HCT116 (cell line): ENCODE measurements at regions not wholly inside any gene's neighbourhood (a gene's known extent, or its start where the extent isn't known, plus 50 kb on each side); places are given as distances from the start of the nearest gene placed in this dataset.

ENCODE experiments used
- ATAC-seq: fragments of 200-7000 bp; cut with Tn5 transposase; 2 replicates; pipeline ENCODE4 v1.9.1; 2020; ENCODE audit warnings: mild to moderate bottlenecking, moderate library complexity
- BruUV-seq: library from RNA; stranded (reverse); fragments of 400-500 nt; replicated peaks from 2 replicates; lab custom pipeline; 2021; lab: Mats Ljungman, UMichigan
- CTCF ChIA-PET: fragments of 300-600 bp; sonication (Branson Sonifier 250); formaldehyde crosslinking; loops from one replicate; lab custom pipeline; 2021; ENCODE audit warnings: antibody characterized with exemption; lab: Charles Lee
- POLR2A ChIA-PET: fragments of 300-600, 350-600 bp; sonication (Branson Sonifier 250); formaldehyde crosslinking; loops from one replicate; lab custom pipeline; 2021; ENCODE audit warnings: antibody characterized with exemption; lab: Charles Lee
- RAD21 ChIA-PET, 2 experiments: fragments of 300-600 bp; sonication (Branson Sonifier 250); formaldehyde crosslinking; loops; one replicate each; lab custom pipeline; 2023; ENCODE audit warnings: low total read pairs in 2 of 2; ENCODE audit not compliant: uncharacterized antibody in 2 of 2, unreplicated experiment in 2 of 2, low non-redundant PET in 1 of 2; lab: Charles Lee
- DNase-seq: peaks from one replicate; pipeline ENCODE4 v3.0.0-alpha.2; 2010; ENCODE audit warnings: low read depth, low spot score
- H2AFZ ChIP-seq: fragments of 200-600 bp; shearing (Covaris generic), sonication (generic); 2 replicates; pipeline ENCODE4 v1.6.1; 2017; ENCODE audit warnings: low read depth, mixed run types, mixed read lengths, antibody characterized with exemption, low read length; ENCODE audit not compliant: poor library complexity, severe bottlenecking
- H3K27ac ChIP-seq: 2 replicates; pipeline ENCODE4 v1.5.1; 2012; ENCODE audit warnings: low read depth, low read length
- H3K27me3 ChIP-seq: fragments of 200-600 bp; sonication (generic); 2 replicates; pipeline ENCODE4 v1.6.1; 2016; ENCODE audit warnings: mixed run types, low read length, mixed read lengths; ENCODE audit not compliant: insufficient read depth
- H3K36me3 ChIP-seq, 2 experiments: fragments of 200-500 bp in 1 of 2; fragments of 200-600 bp in 1 of 2; sonication (Bioruptor generic) in 1 of 2; sonication (generic) in 1 of 2; 2 replicates each; pipeline versions ENCODE4 v1.5.1 to v1.6.1; 2014 to 2016; ENCODE audit warnings: low read length in 2 of 2, inconsistent platforms in 1 of 2, mixed read lengths in 1 of 2, mixed run types in 1 of 2; ENCODE audit not compliant: insufficient read depth in 2 of 2, control insufficient read depth in 1 of 2
- H3K4me1 ChIP-seq, 2 experiments: fragments of 200-600 bp in 1 of 2; sonication (generic) in 1 of 2; 2 replicates each; pipeline versions ENCODE4 v1.5.1 to v1.6.1; 2012 to 2017; ENCODE audit warnings: low read length in 2 of 2, inconsistent platforms in 1 of 2, mild to moderate bottlenecking in 1 of 2, mixed read lengths in 1 of 2, mixed run types in 1 of 2, moderate library complexity in 1 of 2; ENCODE audit not compliant: insufficient read depth in 2 of 2, control insufficient read depth in 1 of 2
- H3K4me2 ChIP-seq: fragments of 200-600 bp; sonication (generic); 2 replicates; pipeline ENCODE4 v1.6.1; 2017; ENCODE audit warnings: mixed run types, low read length, mixed read lengths
- H3K4me3 ChIP-seq, 2 experiments: fragments of 200-600 bp in 1 of 2; sonication (generic) in 1 of 2; replicated peaks in 1 of 2; 2 replicates each; pipeline ENCODE4 v1.5.1; 2011 to 2016; ENCODE audit warnings: low read length in 2 of 2, control low read depth in 1 of 2, low read depth in 1 of 2, mild to moderate bottlenecking in 1 of 2, mixed read lengths in 1 of 2, mixed run types in 1 of 2
- H3K79me2 ChIP-seq: fragments of 200-600 bp; sonication (generic); 2 replicates; pipeline ENCODE4 v1.6.1; 2017; ENCODE audit warnings: mild to moderate bottlenecking, mixed run types, low read length, moderate library complexity, mixed read lengths; ENCODE audit not compliant: insufficient read depth
- H3K9ac ChIP-seq: fragments of 200-600 bp; sonication (generic); 2 replicates; pipeline ENCODE4 v1.6.1; 2016; ENCODE audit warnings: low read length, mixed read lengths
- H3K9me2 ChIP-seq: fragments of 200-600 bp; sonication (generic), shearing (Covaris generic); 2 replicates; pipeline ENCODE4 v1.6.1; 2017; ENCODE audit warnings: mixed run types, mild to moderate bottlenecking, moderate library complexity; ENCODE audit not compliant: insufficient read depth
- H3K9me3 ChIP-seq, 2 experiments: fragments of 200-500 bp in 1 of 2; fragments of 200-600 bp in 1 of 2; sonication (Bioruptor generic) in 1 of 2; sonication (generic) in 1 of 2; 2 replicates each; pipeline ENCODE4 v1.6.1; 2014 to 2017; ENCODE audit warnings: low read length in 2 of 2, mixed read lengths in 2 of 2, inconsistent platforms in 1 of 2, low read depth in 1 of 2, mild to moderate bottlenecking in 1 of 2, mixed run types in 1 of 2, moderate library complexity in 1 of 2; ENCODE audit not compliant: control insufficient read depth in 1 of 2, insufficient read depth in 1 of 2
- H4K20me1 ChIP-seq: fragments of 200-600 bp; sonication (generic), shearing (Covaris generic); 2 replicates; pipeline ENCODE4 v1.6.1; 2017; ENCODE audit warnings: mixed run types, mild to moderate bottlenecking, moderate library complexity; ENCODE audit not compliant: insufficient read depth
- CBX3 ChIP-seq: IDR thresholded peaks from 2 replicates; pipeline ENCODE4 v1.6.1; 2012; ENCODE audit warnings: low read depth
- CEBPB ChIP-seq: IDR thresholded peaks from 2 replicates; pipeline ENCODE4 v1.6.1; 2012; ENCODE audit warnings: low read depth
- CTCF ChIP-seq, 3 experiments: fragments of 200-600 bp in 1 of 3; sonication (generic) in 1 of 3; IDR thresholded peaks in 2 of 3; conservative IDR thresholded peaks in 1 of 3; 2 replicates each; pipeline ENCODE4 v1.5.1; 2012 to 2017; ENCODE audit warnings: low read depth in 2 of 3, low read length in 2 of 3, antibody characterized with exemption in 1 of 3, borderline replicate concordance in 1 of 3, control low read depth in 1 of 3, mild to moderate bottlenecking in 1 of 3, mixed read lengths in 1 of 3, mixed run types in 1 of 3, moderate library complexity in 1 of 3; ENCODE audit not compliant: insufficient read depth in 1 of 3
- EGR1 ChIP-seq: IDR thresholded peaks from 2 replicates; pipeline ENCODE4 v1.6.1; 2012; ENCODE audit warnings: low read depth
- ELF1 ChIP-seq: IDR thresholded peaks from 2 replicates; pipeline ENCODE4 v1.6.1; 2012; ENCODE audit warnings: low read depth, borderline replicate concordance
- EZH2phosphoT487 ChIP-seq: fragments of 200-600 bp; IDR thresholded peaks from 2 replicates; pipeline ENCODE4 v1.6.1; 2018; ENCODE audit warnings: antibody characterized with exemption, borderline replicate concordance
- FOSL1 ChIP-seq: IDR thresholded peaks from 2 replicates; pipeline ENCODE4 v1.6.1; 2012; ENCODE audit warnings: low read depth
- JUND ChIP-seq: IDR thresholded peaks from 2 replicates; pipeline ENCODE4 v1.6.1; 2012
- MAX ChIP-seq: IDR thresholded peaks from 2 replicates; pipeline ENCODE4 v1.6.1; 2012
- RAD21 ChIP-seq: IDR thresholded peaks from 2 replicates; pipeline ENCODE4 v1.6.1; 2012; ENCODE audit warnings: low read depth, mild to moderate bottlenecking
- REST ChIP-seq: IDR thresholded peaks from 2 replicates; pipeline ENCODE4 v1.6.1; 2012; ENCODE audit warnings: low read depth
- SIN3A ChIP-seq: IDR thresholded peaks from 2 replicates; pipeline ENCODE4 v1.6.1; 2012; ENCODE audit warnings: low read depth
- YY1 ChIP-seq: IDR thresholded peaks from 2 replicates; pipeline ENCODE4 v1.6.1; 2011; ENCODE audit warnings: low read length, low read depth, moderate library complexity, mild to moderate bottlenecking; ENCODE audit not compliant: insufficient replicate concordance; ENCODE audit errors: extremely low read depth
- ZNF274 ChIP-seq: fragments of 200-500 bp; sonication (Bioruptor generic); IDR thresholded peaks from 2 replicates; pipeline ENCODE4 v1.6.1; 2014; ENCODE audit warnings: mild to moderate bottlenecking, low read depth, low read length, inconsistent platforms
- intact Hi-C: fragments of 100-400 bp; cut with micrococcal nuclease; formaldehyde crosslinking; loops from 2 replicates; pipeline ENCODE4 v1.10.0; 2022

GRCh38 chr4:115323106-115323707, 209.8 kb upstream of the NDST4 start (continued):
- no peak for TF ChIP-seq CTCF (IDR thresholded peaks at IDR 0.05 in 2 of 3, conservative IDR thresholded peaks at IDR 0.05 in 1 of 3; ENCODE audit: borderline replicate concordance in 1 of 3, insufficient read depth in 1 of 3, low read depth in 2 of 3, low read length in 2 of 3)
- no peak for TF ChIP-seq ELF1
- TF ChIP-seq EZH2phosphoT487 = no peak
- no peak for TF ChIP-seq FOSL1
- TF ChIP-seq, all 23 proteins: peak for 0

- no peak overlapping the region for H2AFZ ChIP-seq
- ATAC-seq (no peak), DNase-seq (no peak)
- no peak overlapping the region for H3K9ac ChIP-seq
- H3K9me3 ChIP-seq = no peaks in the 10 kb centered on the region
- ChIA-PET CTCF (no interaction called here), RAD21 (no interaction called here), POLR2A (no interaction called here)
- H3K36me3 ChIP-seq = no peaks in the 10 kb centered on the region
- no peak overlapping the region for H3K4me2 ChIP-seq
- H3K4me3 ChIP-seq = no peak overlapping the region
- H3K9me2 ChIP-seq = no peaks in the 10 kb centered on the region
- no TSS peak for BruUV-seq
- no peaks in the 10 kb centered on the region for H3K27me3 ChIP-seq
- no peaks in the 10 kb centered on the region for H4K20me1 ChIP-seq
- H3K27ac ChIP-seq = no peak overlapping the region
- no peaks in the 10 kb centered on the region for H3K79me2 ChIP-seq
- intact Hi-C loops = no loop called here
- no peaks in the 10 kb centered on the region for H3K4me1 ChIP-seq
- no peak for TF ChIP-seq CBX3
- TF ChIP-seq REST = no peak
- TF ChIP-seq SIN3A = no peak
- TF ChIP-seq ZNF274 = no peak
- TF ChIP-seq EZH2phosphoT487 = no peak
- no peak for TF ChIP-seq CEBPB
- TF ChIP-seq MAX = no peak
- no peak for TF ChIP-seq ELF1
- no peak for TF ChIP-seq YY1
- no peak for TF ChIP-seq JUND
- TF ChIP-seq CTCF (IDR thresholded peaks at IDR 0.05 in 2 of 3, conservative IDR thresholded peaks at IDR 0.05 in 1 of 3; ENCODE audit: borderline replicate concordance in 1 of 3, insufficient read depth in 1 of 3, low read depth in 2 of 3, low read length in 2 of 3) = no peak
- no peak for TF ChIP-seq EGR1
- TF ChIP-seq RAD21 = no peak
- no peak for TF ChIP-seq FOSL1
Measured at GRCh38 chr4:115315182-115315581, 201.8 kb upstream of the NDST4 start.
